Right ventricle myocardium inferior (tissue), 1 donor: ENCODE measurements at regions not wholly inside any gene's neighbourhood (a gene's known extent, or its start where the extent isn't known, plus 50 kb on each side); places are given as distances from the start of the nearest gene placed in this dataset.
A peak's percentile ranks its signal among the peaks of the same experiment; 100 is the strongest.
"Not testable (repeated sequence)": the region's sequence is repeated elsewhere in the genome, so short reads cannot be mapped to it uniquely, and the experiment has no call there.

ENCODE experiments used
- ATAC-seq: fragments of 200-7000 bp; cut with Tn5 transposase; one replicate; pipeline ENCODE4 v1.9.1; 2020; ENCODE audit warnings: mild to moderate bottlenecking, moderate library complexity
- DNase-seq: peaks from one replicate; pipeline ENCODE4 v3.0.0; 2021; ENCODE audit errors: missing footprints
- intact Hi-C: fragments of 100-400 bp; cut with DNase I; formaldehyde crosslinking; loops from one replicate; pipeline ENCODE4 v1.11.0; 2022
- donor health status: DM: no; HTN: yes; CAD: no; lungs with severe emphysema.

DNA sequence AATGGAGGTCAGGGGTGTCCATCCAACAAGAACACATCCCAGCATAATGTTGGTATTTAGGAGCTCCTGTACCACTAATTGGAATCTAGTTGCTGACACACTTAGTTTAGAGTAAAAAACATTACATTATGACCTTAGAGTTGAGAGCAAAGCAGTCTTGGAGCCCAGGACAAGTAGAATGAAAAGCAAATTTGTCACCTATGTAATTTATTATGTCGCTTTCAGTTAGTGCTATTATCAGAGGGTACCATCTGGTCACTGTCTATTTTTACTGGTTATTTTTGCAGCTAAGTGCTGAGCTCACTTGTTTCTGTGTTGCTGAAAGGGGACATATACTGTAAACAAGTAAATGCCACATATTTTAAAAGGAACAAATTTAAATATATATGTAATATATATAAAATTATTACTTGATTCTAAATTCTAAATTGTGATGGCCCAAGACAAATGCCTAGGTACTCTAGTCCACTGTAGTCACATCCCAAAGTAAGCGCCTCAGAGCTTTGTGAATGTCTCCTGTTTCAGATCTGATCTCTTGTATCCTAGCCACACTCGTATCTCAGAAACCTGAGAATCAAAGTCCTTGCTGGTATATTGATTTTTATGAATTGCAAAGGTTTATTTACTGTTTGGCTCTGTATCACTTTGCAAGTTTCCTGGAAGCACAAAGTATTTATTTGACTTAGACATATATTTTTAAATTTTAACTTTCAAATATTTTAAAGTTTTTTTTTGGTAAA, 148.6 kb upstream of the MAN1A1 start:
- DNase-seq: no peak
- ATAC-seq: no peak
- intact Hi-C loops: no loop called here

DNA sequence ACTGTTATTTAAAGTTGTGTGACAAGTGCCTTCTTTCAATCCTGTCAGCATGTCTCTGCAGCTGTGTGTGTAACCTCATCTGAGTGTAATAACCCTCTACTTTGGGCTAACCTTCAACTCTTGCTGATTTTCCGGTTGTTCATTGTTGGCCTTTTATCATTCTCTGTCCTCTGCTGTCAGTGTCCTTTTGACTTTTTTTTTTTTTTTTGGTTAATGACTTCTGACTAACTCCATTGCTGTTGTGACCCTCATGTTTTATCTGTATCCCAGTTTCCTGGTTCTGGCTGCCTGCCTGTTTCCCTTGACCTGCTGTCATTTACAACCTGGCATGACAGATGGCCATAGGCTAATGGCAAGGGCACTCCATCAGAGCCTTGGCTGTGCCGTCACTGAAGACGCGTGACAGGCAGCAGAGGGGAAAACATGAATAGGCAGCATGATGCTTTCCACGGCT, 145.7 kb upstream of the MAN1A1 start:
- peak; percentile 52 for ATAC-seq
- intact Hi-C loops: no loop called here
- no peak for DNase-seq

DNA sequence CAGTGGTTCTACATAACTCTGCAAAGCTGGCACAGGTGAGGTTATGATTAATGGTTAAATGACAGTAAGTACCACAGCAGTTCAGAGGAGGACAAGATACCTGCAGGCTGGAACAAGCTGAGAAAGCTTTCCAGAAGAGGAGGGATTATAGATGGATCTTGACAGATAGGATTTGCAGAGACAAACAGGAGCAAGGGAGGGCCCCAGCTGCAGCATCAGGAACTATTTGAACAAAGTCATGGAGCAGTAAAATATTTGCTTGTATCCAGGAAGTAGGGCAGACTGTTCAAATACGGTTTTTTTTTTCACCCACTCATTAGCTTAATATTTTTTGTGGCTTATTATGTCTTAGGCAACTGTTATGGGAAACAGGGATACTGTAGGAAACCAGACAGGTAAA, 144.4 kb upstream of the MAN1A1 start:
- intact Hi-C loops: no loop called here
- DNase-seq (no peak), ATAC-seq (no peak)

DNA sequence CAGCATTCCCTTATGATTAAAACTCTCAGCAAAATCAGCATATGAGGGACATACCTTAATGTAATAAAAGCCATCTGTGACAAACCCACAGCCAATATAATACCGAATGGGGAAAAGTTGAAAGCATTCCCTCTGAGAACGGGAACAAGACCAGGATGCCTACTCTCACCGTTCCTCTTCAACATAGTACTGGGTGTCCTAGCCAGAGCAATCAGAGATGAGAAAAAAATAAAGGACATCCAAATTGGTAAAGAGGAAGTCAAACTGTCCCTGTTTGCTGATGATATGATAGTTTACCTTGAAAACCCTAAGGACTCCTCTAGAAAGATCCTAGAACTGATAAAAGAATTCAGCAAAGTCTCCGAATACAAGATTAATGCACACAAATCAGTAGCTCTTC, 141.6 kb upstream of the MAN1A1 start:
- DNase-seq, intact Hi-C loops, ATAC-seq: not testable (repeated sequence)

DNA sequence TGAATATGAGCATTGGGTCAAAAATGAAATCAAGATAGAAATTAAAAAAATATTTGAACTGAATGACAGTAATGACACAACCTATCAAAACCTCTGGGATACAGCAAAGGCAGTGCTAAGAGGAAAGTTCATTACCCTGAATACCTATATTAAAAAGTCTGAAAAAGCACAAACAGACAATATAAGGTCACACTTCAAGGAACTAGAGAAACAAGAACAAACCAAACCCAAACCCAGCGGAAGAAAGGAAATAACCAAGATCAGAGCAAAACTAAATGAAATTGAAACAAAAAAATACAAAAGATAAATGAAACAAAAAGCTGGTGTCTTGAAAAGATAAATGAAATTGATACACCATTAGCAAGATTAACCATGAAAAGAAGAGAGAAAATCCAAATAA, 140.5 kb upstream of the MAN1A1 start:
- DNase-seq, ATAC-seq, intact Hi-C loops: not testable (repeated sequence)

DNA sequence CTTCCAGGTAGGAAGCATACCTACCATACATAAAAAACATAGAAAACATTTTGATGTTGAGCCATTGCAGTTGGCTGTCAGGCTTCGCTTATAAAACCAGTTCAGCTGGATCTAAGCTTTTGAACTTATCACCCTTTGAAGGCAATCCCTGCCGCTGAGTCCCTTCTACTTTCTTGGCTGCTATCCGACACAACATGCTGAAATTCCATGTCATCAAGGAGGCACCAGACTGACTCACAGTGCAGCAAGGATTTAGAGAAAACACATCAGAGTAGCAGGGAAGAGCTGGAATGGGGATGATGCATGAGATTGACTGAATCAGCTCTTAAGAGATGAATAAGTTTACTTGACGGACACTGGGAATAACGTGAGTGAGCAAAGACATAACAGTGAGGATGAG, 135.0 kb upstream of the MAN1A1 start:
- intact Hi-C loops: no loop called here
- no peak for ATAC-seq
- DNase-seq: no peak

DNA sequence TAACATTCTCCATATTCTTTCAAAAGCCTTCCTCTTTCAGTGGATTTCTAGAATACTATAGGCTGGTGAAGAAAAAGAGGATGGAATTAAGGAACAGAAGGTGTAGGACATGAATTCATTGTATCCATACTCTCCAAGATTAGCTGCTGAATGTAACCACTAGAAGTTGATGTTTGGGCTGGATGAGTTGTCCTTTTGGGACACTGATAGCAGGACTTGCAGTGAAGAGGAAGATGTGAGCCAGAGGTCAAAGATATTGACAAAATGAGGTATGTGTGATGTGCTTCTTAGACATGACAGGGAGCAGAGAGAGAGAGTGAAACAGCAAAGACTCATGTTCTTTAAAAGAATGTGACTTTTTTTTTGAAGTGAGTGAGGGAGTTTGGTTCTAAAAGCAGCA, 134.3 kb upstream of the MAN1A1 start:
- no peak for ATAC-seq
- DNase-seq: no peak
- intact Hi-C loops: no loop called here

DNA sequence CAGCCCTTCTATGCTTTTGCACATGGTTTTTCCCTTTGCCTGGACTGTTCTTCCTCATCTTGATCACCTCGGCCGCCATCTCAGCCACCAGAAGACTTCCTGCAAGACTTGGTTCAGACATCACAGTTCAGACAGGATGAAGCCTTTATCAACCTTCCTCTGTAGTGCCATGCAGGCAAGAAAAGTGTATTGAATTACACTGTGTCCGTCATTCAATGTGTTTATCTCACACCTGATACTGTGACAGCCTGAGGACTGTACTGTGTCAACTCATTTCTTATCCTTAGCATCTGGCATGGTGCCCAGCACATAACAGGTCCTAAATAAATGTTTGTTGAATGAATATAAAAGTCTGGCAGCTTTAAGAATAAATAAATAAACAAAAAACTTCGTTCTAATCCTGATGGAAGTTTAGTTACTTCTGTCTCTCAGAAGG, 133.3 kb upstream of the MAN1A1 start:
- ATAC-seq (no peak), DNase-seq (no peak)
- intact Hi-C loops: no loop called here

DNA sequence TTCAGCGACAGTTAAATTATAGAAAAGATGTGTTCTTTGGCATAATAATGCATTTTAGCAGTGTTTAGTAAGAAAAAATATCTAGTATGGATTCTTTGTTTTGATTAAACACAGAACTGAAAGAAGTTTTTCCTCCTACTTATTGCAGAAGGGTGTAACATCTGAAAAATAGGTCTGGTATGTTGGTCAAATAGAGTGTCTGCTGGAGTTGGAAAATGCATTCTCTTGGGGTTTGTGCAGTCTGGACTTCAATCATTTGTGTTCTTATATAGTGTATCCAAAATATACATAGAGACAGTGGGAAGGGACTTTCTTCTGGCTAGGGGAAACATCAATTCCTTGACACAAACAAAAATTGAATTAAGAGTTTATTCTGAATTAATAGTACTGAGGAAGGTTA, 132.4 kb upstream of the MAN1A1 start:
- intact Hi-C loops: no loop called here

DNA sequence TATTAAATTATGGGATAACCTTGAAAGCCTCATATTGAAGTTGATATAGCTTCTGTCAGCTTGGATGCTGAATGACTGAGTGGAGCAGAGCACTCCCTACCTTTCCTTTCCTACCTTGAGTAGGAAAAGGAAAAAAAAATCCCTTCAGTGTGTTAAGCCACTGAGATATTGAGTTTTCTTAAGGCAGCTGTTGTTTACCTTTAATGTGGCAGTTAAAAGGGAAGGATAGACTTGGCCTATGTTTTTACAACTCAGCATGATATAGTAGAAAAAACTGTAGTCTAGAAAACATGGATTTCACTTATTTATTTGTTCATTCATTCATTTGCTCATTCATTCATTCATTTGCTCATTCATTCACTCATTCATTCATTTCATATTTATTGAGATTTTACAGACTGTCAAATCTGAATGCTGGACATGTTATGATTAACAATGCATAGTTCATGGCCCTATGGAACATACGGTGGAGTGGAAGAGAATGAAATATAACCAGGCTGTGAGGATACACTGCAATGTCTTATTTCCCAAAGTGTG, 131.5 kb upstream of the MAN1A1 start:
- no peak for DNase-seq
- ATAC-seq: no peak
- intact Hi-C loops: no loop called here

More for the DNA sequence above, 132.4 kb upstream of the MAN1A1 start:
- no peak for DNase-seq
- no peak for ATAC-seq

DNA sequence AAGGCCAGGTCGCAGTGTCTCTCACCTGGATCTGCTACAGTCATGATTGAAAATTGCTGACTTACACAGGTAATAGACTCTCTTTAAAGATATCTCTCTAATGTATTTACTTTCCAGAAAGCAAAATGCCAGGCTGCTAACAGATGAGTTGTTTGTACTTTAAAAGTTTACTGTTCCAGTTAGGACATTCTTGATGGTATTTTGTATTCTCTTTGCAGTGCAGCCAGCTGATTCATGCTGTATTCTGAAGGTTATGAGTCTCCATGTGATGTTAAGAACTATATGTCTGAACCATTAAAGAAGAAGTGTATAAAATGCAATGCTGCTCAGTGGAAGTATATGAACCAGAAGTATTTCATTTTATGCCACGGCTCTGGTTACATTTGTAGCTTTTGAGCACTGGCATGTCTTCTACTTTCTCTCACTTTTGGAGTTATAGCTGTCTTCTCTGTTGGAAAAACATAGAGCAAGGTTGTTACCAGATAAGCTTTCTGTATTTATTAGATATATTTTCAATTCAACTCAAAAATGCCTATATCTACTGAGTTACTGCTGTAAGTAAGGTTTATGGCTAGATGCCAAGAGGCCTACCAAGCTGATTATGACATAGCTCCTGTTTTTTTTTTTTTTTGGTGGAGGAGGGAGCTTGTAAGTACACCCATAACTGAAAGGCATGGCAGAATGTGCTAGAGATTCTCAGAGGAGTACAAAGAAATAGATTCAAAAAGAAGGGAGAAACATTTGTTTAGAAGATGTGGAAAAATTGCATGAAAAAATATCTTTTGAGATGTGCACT, 130.5 kb upstream of the MAN1A1 start:
- ATAC-seq (no peak), DNase-seq (no peak)
- intact Hi-C loops: no loop called here

DNA sequence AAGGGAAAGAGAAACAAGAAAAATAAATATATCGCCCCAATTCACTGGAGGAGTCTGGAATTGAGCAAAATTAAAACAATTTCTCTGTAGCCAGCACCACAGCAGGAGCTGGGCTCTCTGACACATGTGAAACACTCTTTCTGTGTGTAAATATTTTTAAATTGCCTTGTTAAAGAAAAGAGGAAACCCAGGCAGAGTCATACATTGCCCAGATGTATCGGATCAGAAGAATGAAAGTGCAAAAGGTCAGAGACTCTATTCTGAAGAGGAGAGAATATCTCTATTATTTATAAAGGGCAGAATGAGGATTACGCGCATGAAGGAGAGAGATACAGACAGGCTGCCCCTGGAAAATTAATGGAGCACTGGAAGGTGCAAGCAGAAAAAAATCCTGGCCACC, 127.0 kb upstream of the MAN1A1 start:
- ATAC-seq: peak; percentile 13
- intact Hi-C loops: no loop called here

DNA sequence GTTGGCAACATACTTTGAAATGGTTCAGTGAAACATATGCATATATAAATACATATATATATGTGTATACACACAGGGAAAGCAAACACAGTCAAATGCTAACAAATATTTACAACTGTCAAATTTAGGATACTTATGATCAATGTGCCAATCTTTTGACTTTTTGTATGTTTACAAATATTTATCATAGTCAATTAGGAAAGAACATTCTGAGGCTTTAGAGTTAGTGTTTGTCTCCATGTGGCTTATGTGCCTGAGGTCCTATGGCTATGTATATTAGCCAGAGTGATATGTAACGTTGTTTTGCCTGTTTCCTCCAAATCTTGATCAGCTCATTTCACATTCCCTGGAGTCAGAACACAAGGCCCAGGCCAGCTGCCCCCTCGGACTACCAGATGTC, 126.5 kb upstream of the MAN1A1 start:
- DNase-seq (no peak), ATAC-seq (no peak)
- intact Hi-C loops: no loop called here

More for the DNA sequence above, 127.0 kb upstream of the MAN1A1 start:
- no peak for DNase-seq

DNA sequence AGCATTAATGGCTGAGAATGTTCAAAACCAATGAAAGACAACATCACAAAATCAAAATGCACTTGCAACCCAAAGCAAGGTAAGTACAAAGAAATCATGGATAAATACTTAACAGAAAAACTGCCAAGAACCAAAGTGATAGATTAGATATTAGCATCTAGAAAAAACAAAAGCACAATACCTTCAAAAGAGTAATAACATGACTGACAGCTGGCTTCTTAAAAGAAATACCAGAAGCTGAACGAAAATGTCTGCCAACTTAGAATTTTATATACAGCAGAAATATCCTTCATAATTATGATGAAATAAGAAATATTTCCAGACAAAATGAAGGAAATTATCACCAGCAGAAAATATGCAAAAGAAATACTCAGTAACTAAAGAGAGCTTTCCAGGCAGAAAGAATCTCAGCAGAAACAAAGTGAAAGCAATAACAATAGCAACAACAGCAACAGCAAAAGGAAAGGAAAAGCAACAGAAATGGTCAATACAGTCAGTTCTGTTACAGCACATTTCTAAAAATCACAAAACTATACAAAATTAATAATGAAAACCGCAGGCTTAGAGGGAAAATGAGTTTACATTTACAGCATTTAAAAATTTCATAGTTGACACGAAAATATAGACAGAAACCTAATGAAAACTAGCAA, 121.5 kb upstream of the MAN1A1 start:
- intact Hi-C loops: no loop called here
- no peak for ATAC-seq

DNA sequence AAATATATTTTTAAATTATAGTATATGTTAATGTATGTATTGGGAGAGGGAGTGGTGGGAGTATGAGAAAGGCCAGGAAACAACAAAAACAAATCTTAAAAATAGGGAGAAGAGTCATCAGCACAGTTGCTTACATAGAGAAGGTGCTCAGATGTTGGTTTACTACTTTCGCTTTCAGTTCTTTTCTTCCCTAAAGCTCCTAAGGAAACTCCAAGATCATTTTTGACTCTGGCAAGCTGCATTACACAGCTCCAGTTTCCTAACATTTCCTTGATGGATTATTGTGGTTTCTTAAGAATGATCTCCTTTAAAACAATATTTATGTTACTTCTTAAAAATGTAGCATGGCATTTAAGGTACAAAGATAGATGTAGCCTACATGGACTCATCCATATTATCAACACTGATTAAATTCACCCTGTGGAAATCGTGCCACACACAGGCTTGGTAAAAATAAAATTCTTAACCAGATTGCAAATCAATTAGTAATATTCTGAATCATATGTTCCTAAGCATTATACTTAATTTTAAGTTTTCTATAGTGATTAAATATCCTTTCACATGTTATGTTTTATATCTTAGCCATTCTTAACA, 118.0 kb upstream of the MAN1A1 start:
- ATAC-seq (no peak), DNase-seq (no peak)
- intact Hi-C loops: no loop called here

More for the DNA sequence above, 121.5 kb upstream of the MAN1A1 start:
- DNase-seq: no peak

DNA sequence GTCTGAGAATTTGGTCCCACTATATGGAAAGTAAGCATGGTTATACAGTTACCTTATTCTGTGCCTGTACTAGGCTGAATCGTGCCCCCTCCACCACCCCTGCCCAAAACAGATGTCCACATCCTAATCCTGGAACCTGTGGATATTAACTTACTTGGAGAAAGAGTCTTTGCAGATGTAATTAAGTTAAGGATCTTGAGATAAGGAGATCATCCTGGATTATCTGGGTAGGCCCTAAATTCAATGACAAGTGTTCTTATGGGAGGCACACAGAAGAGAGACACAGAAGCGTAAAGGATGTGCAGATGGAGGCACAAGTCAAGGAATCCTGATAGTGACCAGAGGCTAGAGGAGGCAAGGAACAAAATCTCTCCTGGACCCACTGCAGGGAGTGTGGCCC, 116.7 kb upstream of the MAN1A1 start:
- intact Hi-C loops: no loop called here
- no peak for ATAC-seq
- no peak for DNase-seq

DNA sequence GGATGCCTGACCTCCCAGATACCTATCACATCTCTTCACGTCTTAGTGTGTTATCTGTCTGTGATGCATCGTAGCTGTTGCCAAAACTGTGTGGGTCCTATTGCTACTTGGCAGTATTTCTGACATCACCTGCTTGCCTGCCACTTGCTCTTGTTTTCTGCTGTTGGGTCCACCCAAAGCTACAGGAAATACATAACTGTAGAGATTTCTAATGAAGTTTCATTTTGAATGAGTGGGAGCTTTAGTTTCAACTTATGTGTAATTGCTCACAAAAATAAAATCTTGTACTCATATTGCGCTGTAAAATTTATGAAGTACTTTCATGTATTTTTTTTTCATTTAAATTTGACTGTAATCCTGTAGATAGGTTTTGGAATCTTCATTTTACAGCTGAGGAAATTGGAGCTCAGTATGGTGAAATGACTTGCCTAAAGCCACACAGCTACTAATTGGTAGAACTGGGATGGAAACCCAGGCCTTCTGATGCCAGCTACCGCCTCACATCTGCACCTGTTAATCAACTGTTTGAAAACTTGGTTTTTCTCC, 113.6 kb upstream of the MAN1A1 start:
- intact Hi-C loops: no loop called here
- ATAC-seq: no peak

DNA sequence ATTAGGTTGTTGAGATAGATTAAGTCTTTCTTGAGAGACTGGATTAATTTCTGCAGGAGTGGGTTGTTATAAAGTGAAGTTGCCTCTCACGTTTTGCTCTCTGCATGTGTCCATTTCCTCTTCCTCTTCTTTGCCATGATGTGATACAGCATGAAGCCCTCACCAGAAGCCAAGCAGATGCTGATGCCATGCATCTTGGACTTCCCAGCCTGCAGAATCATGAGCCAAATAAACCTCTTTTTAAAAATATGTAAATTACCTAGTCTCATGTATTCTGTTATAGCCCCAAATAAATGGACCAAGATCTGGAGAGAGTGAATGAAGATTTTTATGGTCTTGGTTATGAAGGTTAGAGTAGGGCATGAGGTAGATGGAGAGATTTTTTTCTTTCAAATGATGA, 111.6 kb upstream of the MAN1A1 start:
- no peak for DNase-seq
- intact Hi-C loops: no loop called here
- ATAC-seq: no peak

More for the DNA sequence above, 113.6 kb upstream of the MAN1A1 start:
- no peak for DNase-seq
